GM12872 (cell line): ENCODE measurements at regions not wholly inside any gene's neighbourhood (a gene's known extent, or its start where the extent isn't known, plus 50 kb on each side); places are given as distances from the start of the nearest gene placed in this dataset.

ENCODE experiments used
- CTCF ChIP-seq: IDR thresholded peaks from 3 replicates; pipeline ENCODE4 v1.5.1; 2011; ENCODE audit warnings: low read depth, mild to moderate bottlenecking, low read length, moderate library complexity; ENCODE audit not compliant: insufficient read depth

GRCh38 chr21:17674106-17674505 lies 61.4 kb upstream of the BTG3 start:
- TF ChIP-seq CTCF = no peak

- TF ChIP-seq CTCF = no peak
Measured at GRCh38 chr21:17673261-17674020, 60.7 kb upstream of the BTG3 start.

- no peak for TF ChIP-seq CTCF
Measured at GRCh38 chr21:17671733-17672132, 59.0 kb upstream of the BTG3 start.

- no peak for TF ChIP-seq CTCF
Measured at GRCh38 chr21:17668479-17669140, 55.9 kb upstream of the BTG3 start.

- no peak for TF ChIP-seq CTCF
Measured at GRCh38 chr21:17667256-17667655, 54.6 kb upstream of the BTG3 start.
